WTC11 (cell line): ENCODE measurements at regions not wholly inside any gene's neighbourhood (a gene's known extent, or its start where the extent isn't known, plus 50 kb on each side); places are given as distances from the start of the nearest gene placed in this dataset.

Experiments
- ATAC-seq: fragments of 200-7000 bp; cut with Tn5 transposase; 2 replicates; pipeline ENCODE4 v1.10.0; 2021; ENCODE audit warnings: mild to moderate bottlenecking, moderate library complexity
- CTCF ChIA-PET: fragments of 300-600 bp; sonication (Branson Sonifier 250); formaldehyde crosslinking; loops from one replicate; lab custom pipeline; 2021; ENCODE audit warnings: antibody characterized with exemption; lab: Charles Lee
- POLR2A ChIA-PET: fragments of 350-600 bp; sonication (Branson Sonifier 250); formaldehyde crosslinking; loops from one replicate; lab custom pipeline; 2021; ENCODE audit warnings: antibody characterized with exemption; lab: Charles Lee
- DNase-seq: peaks from one replicate; pipeline ENCODE4 v3.0.0; 2021; ENCODE audit warnings: low spot score
- H3K27ac Mint-ChIP-seq: 2 replicates; pipeline ENCODE4 v1.8.0; 2021; ENCODE audit warnings: mixed read lengths
- H3K27me3 Mint-ChIP-seq: 2 replicates; pipeline ENCODE4 v1.8.0; 2021; ENCODE audit warnings: low read depth, mild to moderate bottlenecking, moderate library complexity, mixed read lengths
- H3K36me3 Mint-ChIP-seq: 2 replicates; pipeline ENCODE4 v1.8.0; 2021; ENCODE audit warnings: mixed read lengths
- H3K4me1 Mint-ChIP-seq: 2 replicates; pipeline ENCODE4 v1.8.0; 2022; ENCODE audit warnings: mixed read lengths
- H3K4me3 Mint-ChIP-seq: 2 replicates; pipeline ENCODE4 v1.8.0; 2021; ENCODE audit warnings: mild to moderate bottlenecking, moderate library complexity, mixed read lengths
- H3K9me3 Mint-ChIP-seq: 2 replicates; pipeline ENCODE4 v1.8.0; 2021; ENCODE audit warnings: mixed read lengths
- ATF1 ChIP-seq: sonication (generic); formaldehyde crosslinking; IDR thresholded peaks from 2 replicates; pipeline ENCODE4 v1.8.1; 2023; ENCODE audit warnings: mild to moderate bottlenecking, moderate library complexity, missing genetic modification reagents
- ATF6 ChIP-seq: sonication (generic); formaldehyde crosslinking; IDR thresholded peaks from 2 replicates; pipeline ENCODE4 v1.8.1; 2023; ENCODE audit warnings: mild to moderate bottlenecking, missing genetic modification reagents
- ERG ChIP-seq: fragments of 250-450 bp; sonication (Bioruptor Pico); IDR thresholded peaks from 2 replicates; pipeline ENCODE4 v1.8.0; 2021; ENCODE audit warnings: mild to moderate bottlenecking
- GRHL2 ChIP-seq: fragments of 250-450 bp; sonication (Bioruptor Pico); IDR thresholded peaks from 2 replicates; pipeline ENCODE4 v1.8.0; 2022; ENCODE audit warnings: mild to moderate bottlenecking, moderate library complexity; ENCODE audit not compliant: insufficient replicate concordance, severe bottlenecking
- GTF2I ChIP-seq: fragments of 250-450 bp; sonication (Bioruptor Pico); conservative IDR thresholded peaks from 2 replicates; pipeline ENCODE4 v1.4.0; 2021; ENCODE audit warnings: mild to moderate bottlenecking
- MLX ChIP-seq: sonication (generic); formaldehyde crosslinking; IDR thresholded peaks from 2 replicates; pipeline ENCODE4 v1.8.1; 2023; ENCODE audit warnings: mild to moderate bottlenecking, missing genetic modification reagents, moderate library complexity
- PRDM15 ChIP-seq: sonication (generic); formaldehyde crosslinking; IDR thresholded peaks from 2 replicates; pipeline ENCODE4 v1.8.0; 2022; ENCODE audit warnings: missing genetic modification reagents
- TEAD4 ChIP-seq: sonication (generic); formaldehyde crosslinking; IDR thresholded peaks from 2 replicates; pipeline ENCODE4 v1.8.0; 2022; ENCODE audit warnings: mild to moderate bottlenecking, missing genetic modification reagents
- ZNF317 ChIP-seq: sonication (generic); formaldehyde crosslinking; IDR thresholded peaks from 2 replicates; pipeline ENCODE4 v1.8.1; 2023; ENCODE audit warnings: low read depth, mild to moderate bottlenecking, moderate library complexity, missing genetic modification reagents, borderline replicate concordance
- TF ChIP-seq, protein P1 (sequence below): sonication (generic); formaldehyde crosslinking; conservative IDR thresholded peaks from 2 replicates; pipeline ENCODE4 v1.8.1; 2022; ENCODE audit warnings: mild to moderate bottlenecking, missing genetic modification reagents
- TF ChIP-seq, protein P2 (sequence below): sonication (generic); formaldehyde crosslinking; IDR thresholded peaks from 2 replicates; pipeline ENCODE4 v1.8.0; 2022; ENCODE audit warnings: mild to moderate bottlenecking, missing genetic modification reagents
- TF ChIP-seq, protein P3 (sequence below): sonication (generic); formaldehyde crosslinking; IDR thresholded peaks from 2 replicates; pipeline ENCODE4 v1.8.1; 2023; ENCODE audit warnings: mild to moderate bottlenecking, missing genetic modification reagents, borderline replicate concordance

GRCh38 chr12:84128117-84128991 lies 784.2 kb downstream of the SLC6A15 start:
- H3K9me3 Mint-ChIP-seq, result no peaks in the 10 kb centered on the region
- no peaks in the 10 kb centered on the region; the same call in 1 of the 2 replicates for H3K27me3 Mint-ChIP-seq
- no peaks in the 10 kb centered on the region for H3K4me1 Mint-ChIP-seq
- peak; percentile 16 for DNase-seq
- no peak overlapping the region for H3K27ac Mint-ChIP-seq
- TF ChIP-seq GTF2I (CRISPR knock-in tag) (no peak), ATF6 (CRISPR knock-in tag) (no peak), GRHL2 (CRISPR knock-in tag) (no peak), TEAD4 (CRISPR knock-in tag) (no peak), ERG (no peak), PRDM15 (CRISPR knock-in tag) (no peak), MLX (CRISPR knock-in tag) (no peak), ZNF317 (CRISPR knock-in tag) (no peak), ATF1 (CRISPR knock-in tag) (no peak)
- TF ChIP-seq, protein P1, sequence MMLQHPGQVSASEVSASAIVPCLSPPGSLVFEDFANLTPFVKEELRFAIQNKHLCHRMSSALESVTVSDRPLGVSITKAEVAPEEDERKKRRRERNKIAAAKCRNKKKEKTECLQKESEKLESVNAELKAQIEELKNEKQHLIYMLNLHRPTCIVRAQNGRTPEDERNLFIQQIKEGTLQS (CRISPR knock-in tag), result no peak
- TF ChIP-seq, protein P2, sequence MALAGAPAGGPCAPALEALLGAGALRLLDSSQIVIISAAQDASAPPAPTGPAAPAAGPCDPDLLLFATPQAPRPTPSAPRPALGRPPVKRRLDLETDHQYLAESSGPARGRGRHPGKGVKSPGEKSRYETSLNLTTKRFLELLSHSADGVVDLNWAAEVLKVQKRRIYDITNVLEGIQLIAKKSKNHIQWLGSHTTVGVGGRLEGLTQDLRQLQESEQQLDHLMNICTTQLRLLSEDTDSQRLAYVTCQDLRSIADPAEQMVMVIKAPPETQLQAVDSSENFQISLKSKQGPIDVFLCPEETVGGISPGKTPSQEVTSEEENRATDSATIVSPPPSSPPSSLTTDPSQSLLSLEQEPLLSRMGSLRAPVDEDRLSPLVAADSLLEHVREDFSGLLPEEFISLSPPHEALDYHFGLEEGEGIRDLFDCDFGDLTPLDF (CRISPR knock-in tag), result no peak
- TF ChIP-seq, protein P3, sequence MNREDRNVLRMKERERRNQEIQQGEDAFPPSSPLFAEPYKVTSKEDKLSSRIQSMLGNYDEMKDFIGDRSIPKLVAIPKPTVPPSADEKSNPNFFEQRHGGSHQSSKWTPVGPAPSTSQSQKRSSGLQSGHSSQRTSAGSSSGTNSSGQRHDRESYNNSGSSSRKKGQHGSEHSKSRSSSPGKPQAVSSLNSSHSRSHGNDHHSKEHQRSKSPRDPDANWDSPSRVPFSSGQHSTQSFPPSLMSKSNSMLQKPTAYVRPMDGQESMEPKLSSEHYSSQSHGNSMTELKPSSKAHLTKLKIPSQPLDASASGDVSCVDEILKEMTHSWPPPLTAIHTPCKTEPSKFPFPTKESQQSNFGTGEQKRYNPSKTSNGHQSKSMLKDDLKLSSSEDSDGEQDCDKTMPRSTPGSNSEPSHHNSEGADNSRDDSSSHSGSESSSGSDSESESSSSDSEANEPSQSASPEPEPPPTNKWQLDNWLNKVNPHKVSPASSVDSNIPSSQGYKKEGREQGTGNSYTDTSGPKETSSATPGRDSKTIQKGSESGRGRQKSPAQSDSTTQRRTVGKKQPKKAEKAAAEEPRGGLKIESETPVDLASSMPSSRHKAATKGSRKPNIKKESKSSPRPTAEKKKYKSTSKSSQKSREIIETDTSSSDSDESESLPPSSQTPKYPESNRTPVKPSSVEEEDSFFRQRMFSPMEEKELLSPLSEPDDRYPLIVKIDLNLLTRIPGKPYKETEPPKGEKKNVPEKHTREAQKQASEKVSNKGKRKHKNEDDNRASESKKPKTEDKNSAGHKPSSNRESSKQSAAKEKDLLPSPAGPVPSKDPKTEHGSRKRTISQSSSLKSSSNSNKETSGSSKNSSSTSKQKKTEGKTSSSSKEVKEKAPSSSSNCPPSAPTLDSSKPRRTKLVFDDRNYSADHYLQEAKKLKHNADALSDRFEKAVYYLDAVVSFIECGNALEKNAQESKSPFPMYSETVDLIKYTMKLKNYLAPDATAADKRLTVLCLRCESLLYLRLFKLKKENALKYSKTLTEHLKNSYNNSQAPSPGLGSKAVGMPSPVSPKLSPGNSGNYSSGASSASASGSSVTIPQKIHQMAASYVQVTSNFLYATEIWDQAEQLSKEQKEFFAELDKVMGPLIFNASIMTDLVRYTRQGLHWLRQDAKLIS, result no peak
- TF ChIP-seq, all 79 proteins: peak for 0
- Mint-ChIP-seq H3K36me3 (no peaks in the 10 kb centered on the region), H3K4me3 (no peak overlapping the region)
- peak; percentile 88 for ATAC-seq
- POLR2A ChIA-PET, result no interaction called here
- CTCF ChIA-PET, result interaction anchor here (0.9 kb wide), 1 partner anchor 302 kb away, joined by 4 read pairs; no protein-coding TSS in a partner anchor
